Chondrocyte (in vitro differentiated cells): ENCODE measurements at regions not wholly inside any gene's neighbourhood (a gene's known extent, or its start where the extent isn't known, plus 50 kb on each side); places are given as distances from the start of the nearest gene placed in this dataset.
A peak's percentile ranks its signal among the peaks of the same experiment; 100 is the strongest.

Source experiments
- DNase-seq: peaks from one replicate; pipeline ENCODE4 v3.0.0; 2021; ENCODE audit warnings: mixed read lengths, low spot score
- H3K27ac Mint-ChIP-seq: one replicate; pipeline ENCODE4 v1.8.0; 2021; ENCODE audit warnings: mild to moderate bottlenecking, moderate library complexity, mixed read lengths; ENCODE audit not compliant: unreplicated experiment
- H3K27me3 Mint-ChIP-seq: 2 replicates; pipeline ENCODE4 v1.8.0; 2021; ENCODE audit warnings: low read depth, mixed read lengths
- H3K36me3 Mint-ChIP-seq: 2 replicates; pipeline ENCODE4 v1.8.0; 2021; ENCODE audit warnings: low read depth, mixed read lengths
- H3K4me1 Mint-ChIP-seq: 2 replicates; pipeline ENCODE4 v1.8.0; 2021; ENCODE audit warnings: low read depth, mild to moderate bottlenecking, mixed read lengths
- H3K4me3 Mint-ChIP-seq: one replicate; pipeline ENCODE4 v1.8.0; 2021; ENCODE audit warnings: mild to moderate bottlenecking, moderate library complexity, mixed read lengths; ENCODE audit not compliant: unreplicated experiment
- H3K9me3 Mint-ChIP-seq: 2 replicates; pipeline ENCODE4 v1.8.0; 2021; ENCODE audit warnings: low read depth, mixed read lengths
- CTCF ChIP-seq: fragments of 200-600 bp; sonication (generic); IDR thresholded peaks from 2 replicates; pipeline ENCODE4 v1.5.0; 2021; ENCODE audit warnings: antibody characterized with exemption, mild to moderate bottlenecking, moderate library complexity

- Mint-ChIP-seq H3K27me3 (no peaks in the 10 kb centered on the region), H3K27ac (no peak overlapping the region), H3K9me3 (peaks cover 2% of the 10 kb centered on the region), H3K36me3 (no peaks in the 10 kb centered on the region), H3K4me1 (peaks cover 25% of the 10 kb centered on the region), H3K4me3 (no peak overlapping the region)
- DNase-seq: no peak
- TF ChIP-seq CTCF: no peak
These were observed 120.3 kb downstream of the BDH1 start for GRCh38 chr3:197435426-197435825.

- no peak for TF ChIP-seq CTCF
- H3K4me3 Mint-ChIP-seq: no peak overlapping the region
- peaks cover 2% of the 10 kb centered on the region for H3K9me3 Mint-ChIP-seq
- no peak for DNase-seq
- H3K36me3 Mint-ChIP-seq: no peaks in the 10 kb centered on the region
- H3K27me3 Mint-ChIP-seq: no peaks in the 10 kb centered on the region
- H3K4me1 Mint-ChIP-seq: peaks cover 30% of the 10 kb centered on the region
- no peak overlapping the region for H3K27ac Mint-ChIP-seq
These were observed 120.9 kb downstream of the BDH1 start for GRCh38 chr3:197434830-197435229.

GRCh38 chr3:197432384-197433127 lies 123.2 kb downstream of the BDH1 start:
- H3K4me1 Mint-ChIP-seq: peaks cover 53% of the 10 kb centered on the region
- H3K27ac Mint-ChIP-seq: peak overlapping the region; percentile 80
- DNase-seq: no peak
- no peaks in the 10 kb centered on the region for H3K36me3 Mint-ChIP-seq
- no peaks in the 10 kb centered on the region for H3K27me3 Mint-ChIP-seq
- H3K4me3 Mint-ChIP-seq: no peak overlapping the region
- peaks cover 2% of the 10 kb centered on the region for H3K9me3 Mint-ChIP-seq
- no peak for TF ChIP-seq CTCF

- Mint-ChIP-seq H3K4me3 (no peak overlapping the region), H3K27me3 (no peaks in the 10 kb centered on the region), H3K36me3 (no peaks in the 10 kb centered on the region), H3K4me1 (peaks cover 64% of the 10 kb centered on the region), H3K9me3 (peaks cover 2% of the 10 kb centered on the region), H3K27ac (peak overlapping the region; percentile 89)
- TF ChIP-seq CTCF: no peak
- no peak for DNase-seq
These were observed 124.3 kb downstream of the BDH1 start for GRCh38 chr3:197431346-197431910.

- DNase-seq: no peak
- H3K27me3 Mint-ChIP-seq: no peaks in the 10 kb centered on the region
- H3K36me3 Mint-ChIP-seq: no peaks in the 10 kb centered on the region
- no peak for TF ChIP-seq CTCF
- H3K9me3 Mint-ChIP-seq: peaks cover 2% of the 10 kb centered on the region
- H3K27ac Mint-ChIP-seq: peak overlapping the region; percentile 89
- peaks cover 69% of the 10 kb centered on the region for H3K4me1 Mint-ChIP-seq
- H3K4me3 Mint-ChIP-seq: no peak overlapping the region
These were observed 124.8 kb downstream of the BDH1 start for GRCh38 chr3:197430934-197431333.
